ENCODE measurements at regions not wholly inside any gene's neighbourhood (a gene's known extent, or its start where the extent isn't known, plus 50 kb on each side); places are given as distances from the start of the nearest gene placed in this dataset.

- DNase-seq = no peak
Measured at GRCh38 chr5:53826504-53826903, 266.1 kb downstream of the NDUFS4 start.

- DNase-seq = no peak
Measured at GRCh38 chr5:53827211-53827651, 266.8 kb downstream of the NDUFS4 start.

- DNase-seq = no peak
Measured at GRCh38 chr5:53831496-53831895, 271.1 kb downstream of the NDUFS4 start.

All from right kidney (tissue), 1 donor.